Left hindlimb (tissue), 1 donor: ENCODE measurements at regions not wholly inside any gene's neighbourhood (a gene's known extent, or its start where the extent isn't known, plus 50 kb on each side); places are given as distances from the start of the nearest gene placed in this dataset.

Source experiments
- DNase-seq: peaks from one replicate; pipeline ENCODE4 v3.0.0-alpha.2; 2018

DNA sequence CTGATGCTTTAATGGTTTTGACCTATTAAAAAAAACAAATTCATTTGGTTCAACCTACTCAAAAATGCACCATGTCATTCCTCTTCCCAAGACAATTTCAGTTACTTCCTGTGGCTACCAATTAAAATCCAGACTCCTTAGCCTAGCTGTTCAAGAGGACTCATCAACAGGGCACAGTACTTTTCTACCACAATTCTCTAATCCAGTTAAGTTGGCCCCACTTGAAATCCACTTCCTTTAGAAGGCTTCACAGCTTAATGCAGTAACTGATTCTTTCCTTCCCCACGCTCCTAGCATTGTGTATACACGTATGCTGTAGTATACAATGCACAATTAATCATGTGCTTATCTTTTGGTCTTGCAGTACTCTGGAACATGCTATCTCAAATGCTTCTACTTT lies 129.8 kb downstream of the UGT8 start:
- no peak for DNase-seq

DNA sequence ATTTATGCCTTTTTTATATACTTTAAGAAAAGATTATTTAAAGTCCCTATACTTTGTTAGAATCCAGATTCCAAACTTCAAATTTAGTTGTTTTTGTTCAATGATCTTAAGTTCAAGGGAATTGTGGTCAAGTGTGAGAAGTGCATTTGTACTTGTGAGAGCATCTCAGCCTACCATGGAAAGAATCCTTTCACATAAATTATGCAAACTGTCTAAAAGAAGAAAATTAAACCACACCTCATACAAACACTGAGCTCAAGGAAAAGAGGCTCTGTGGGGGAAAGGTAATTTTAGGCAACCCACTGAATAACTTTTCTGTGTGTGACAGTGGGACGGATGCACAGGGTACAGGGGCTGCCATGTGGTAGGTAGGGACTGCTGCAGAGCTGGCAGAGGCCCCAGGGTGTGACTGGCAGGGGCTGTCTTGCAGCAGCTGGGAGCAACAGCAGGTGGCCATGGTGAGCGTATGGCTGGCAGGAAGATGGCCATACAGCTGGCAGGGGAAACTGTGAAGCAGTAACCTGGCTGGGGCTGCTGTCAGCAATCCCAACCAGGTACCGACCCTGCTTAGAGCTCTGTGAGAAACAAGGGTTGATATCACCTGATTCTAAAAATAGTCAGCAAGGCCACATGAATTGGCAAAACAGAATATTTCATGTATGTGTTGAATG lies 130.6 kb downstream of the UGT8 start:
- DNase-seq: peak; percentile 33

- DNase-seq: no peak
Measured at GRCh38 chr4:114734594-114734993, 136.0 kb downstream of the UGT8 start.

DNA sequence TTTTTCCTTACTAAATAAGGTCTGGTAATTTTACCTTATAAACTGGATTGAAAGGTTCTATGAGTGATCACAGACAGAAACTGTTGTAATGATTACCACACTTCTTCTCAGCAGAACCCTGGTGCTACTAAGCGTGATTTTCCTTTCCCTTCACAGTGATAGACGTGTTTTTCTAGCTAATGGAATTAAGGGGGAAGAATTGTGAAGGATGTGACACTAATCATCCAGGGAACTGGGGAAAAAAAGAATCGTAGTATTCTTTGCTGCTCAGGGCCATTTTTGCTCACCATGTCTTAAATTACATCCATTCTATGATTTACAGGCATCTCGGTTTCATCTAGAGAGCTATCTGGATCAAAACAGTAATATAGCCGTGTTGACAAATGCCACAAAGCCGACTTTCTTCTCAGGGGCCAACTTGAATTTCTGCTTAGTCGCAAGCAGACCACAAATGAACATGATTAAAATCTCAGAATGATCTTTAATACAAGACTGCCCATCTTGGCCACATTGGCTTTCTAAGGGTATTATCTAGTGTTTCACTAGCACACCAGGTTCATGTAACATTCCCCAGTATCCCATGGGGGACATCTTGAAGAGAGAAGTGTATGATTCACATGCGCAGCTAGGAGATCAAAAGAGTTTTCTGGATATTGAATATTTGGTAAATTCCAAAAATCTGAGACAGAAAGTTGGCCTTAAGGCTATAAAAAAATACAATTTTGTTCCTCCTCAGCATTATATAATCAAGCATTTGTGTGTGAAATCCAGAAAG lies 154.0 kb downstream of the UGT8 start:
- no peak for DNase-seq

- no peak for DNase-seq
Measured at GRCh38 chr4:114754616-114755015, 156.0 kb downstream of the UGT8 start.

DNA sequence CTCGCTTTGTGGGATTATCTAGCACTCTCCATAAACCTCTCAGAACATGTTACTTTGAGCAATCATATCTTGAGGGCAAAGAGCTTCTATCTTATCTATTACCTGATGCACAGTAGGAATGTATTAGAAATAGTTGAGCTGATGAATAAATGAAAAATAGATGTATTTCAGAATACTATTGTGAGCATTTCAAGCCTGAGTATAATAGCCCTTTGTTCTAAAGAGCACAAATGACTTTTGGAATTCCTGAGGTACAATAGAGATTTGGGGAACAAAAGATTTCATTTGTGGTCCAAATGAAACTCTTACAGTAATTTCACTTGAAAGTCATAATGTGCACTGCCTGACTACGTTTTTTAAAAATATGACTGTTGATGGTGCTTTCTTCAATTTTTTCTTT lies 159.5 kb downstream of the UGT8 start:
- DNase-seq: no peak

GRCh38 chr4:114768501-114768900 lies 169.9 kb downstream of the UGT8 start:
- DNase-seq: no peak

GRCh38 chr4:114770624-114771023 lies 172.0 kb downstream of the UGT8 start:
- no peak for DNase-seq

DNA sequence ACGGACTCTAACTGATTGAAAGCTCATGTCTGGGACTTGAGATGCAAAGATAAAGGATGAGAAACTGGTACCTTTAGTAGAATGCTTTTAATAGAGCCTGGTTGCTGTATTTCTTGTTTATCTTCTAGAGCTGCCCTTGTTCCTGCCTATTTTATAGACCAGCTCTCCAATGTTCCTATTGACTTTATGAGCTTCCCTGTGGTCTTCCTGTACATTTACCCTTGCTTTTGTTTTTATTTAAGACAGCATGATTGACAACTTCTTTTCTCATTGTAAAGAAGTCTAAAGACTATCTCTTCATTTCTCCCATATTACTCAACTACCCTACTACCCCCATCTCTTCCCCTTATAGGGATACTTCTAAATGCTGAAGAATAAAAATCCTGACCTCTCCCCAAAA lies 174.7 kb downstream of the UGT8 start:
- no peak for DNase-seq
